ENCODE measurements at regions not wholly inside any gene's neighbourhood (a gene's known extent, or its start where the extent isn't known, plus 50 kb on each side); places are given as distances from the start of the nearest gene placed in this dataset.

DNA sequence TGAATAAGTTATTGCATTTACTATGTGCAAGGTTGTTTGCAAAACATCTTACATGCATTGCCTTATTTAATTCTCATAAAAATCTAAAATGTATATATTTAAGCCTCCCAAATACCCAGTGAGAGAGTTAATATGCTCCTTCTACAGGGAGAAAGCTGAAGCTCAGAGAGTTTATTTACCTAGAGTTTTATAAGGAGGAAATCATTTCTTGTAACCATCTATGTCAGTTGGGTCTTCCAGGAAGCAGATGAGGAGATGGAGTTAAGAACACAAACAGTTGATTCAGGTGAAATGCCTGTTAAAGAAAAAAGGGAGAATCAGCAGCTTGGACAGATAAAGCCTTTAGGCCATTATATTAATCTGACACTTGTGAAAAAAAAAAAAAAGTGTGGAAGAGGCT, 62.6 kb upstream of the DHX40 start (continued):
- TF ChIP-seq, protein P1, sequence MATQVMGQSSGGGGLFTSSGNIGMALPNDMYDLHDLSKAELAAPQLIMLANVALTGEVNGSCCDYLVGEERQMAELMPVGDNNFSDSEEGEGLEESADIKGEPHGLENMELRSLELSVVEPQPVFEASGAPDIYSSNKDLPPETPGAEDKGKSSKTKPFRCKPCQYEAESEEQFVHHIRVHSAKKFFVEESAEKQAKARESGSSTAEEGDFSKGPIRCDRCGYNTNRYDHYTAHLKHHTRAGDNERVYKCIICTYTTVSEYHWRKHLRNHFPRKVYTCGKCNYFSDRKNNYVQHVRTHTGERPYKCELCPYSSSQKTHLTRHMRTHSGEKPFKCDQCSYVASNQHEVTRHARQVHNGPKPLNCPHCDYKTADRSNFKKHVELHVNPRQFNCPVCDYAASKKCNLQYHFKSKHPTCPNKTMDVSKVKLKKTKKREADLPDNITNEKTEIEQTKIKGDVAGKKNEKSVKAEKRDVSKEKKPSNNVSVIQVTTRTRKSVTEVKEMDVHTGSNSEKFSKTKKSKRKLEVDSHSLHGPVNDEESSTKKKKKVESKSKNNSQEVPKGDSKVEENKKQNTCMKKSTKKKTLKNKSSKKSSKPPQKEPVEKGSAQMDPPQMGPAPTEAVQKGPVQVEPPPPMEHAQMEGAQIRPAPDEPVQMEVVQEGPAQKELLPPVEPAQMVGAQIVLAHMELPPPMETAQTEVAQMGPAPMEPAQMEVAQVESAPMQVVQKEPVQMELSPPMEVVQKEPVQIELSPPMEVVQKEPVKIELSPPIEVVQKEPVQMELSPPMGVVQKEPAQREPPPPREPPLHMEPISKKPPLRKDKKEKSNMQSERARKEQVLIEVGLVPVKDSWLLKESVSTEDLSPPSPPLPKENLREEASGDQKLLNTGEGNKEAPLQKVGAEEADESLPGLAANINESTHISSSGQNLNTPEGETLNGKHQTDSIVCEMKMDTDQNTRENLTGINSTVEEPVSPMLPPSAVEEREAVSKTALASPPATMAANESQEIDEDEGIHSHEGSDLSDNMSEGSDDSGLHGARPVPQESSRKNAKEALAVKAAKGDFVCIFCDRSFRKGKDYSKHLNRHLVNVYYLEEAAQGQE (IDR thresholded peaks at IDR 0.05; ENCODE audit: low read depth, low read length): no peak
- TF ChIP-seq, protein P2, sequence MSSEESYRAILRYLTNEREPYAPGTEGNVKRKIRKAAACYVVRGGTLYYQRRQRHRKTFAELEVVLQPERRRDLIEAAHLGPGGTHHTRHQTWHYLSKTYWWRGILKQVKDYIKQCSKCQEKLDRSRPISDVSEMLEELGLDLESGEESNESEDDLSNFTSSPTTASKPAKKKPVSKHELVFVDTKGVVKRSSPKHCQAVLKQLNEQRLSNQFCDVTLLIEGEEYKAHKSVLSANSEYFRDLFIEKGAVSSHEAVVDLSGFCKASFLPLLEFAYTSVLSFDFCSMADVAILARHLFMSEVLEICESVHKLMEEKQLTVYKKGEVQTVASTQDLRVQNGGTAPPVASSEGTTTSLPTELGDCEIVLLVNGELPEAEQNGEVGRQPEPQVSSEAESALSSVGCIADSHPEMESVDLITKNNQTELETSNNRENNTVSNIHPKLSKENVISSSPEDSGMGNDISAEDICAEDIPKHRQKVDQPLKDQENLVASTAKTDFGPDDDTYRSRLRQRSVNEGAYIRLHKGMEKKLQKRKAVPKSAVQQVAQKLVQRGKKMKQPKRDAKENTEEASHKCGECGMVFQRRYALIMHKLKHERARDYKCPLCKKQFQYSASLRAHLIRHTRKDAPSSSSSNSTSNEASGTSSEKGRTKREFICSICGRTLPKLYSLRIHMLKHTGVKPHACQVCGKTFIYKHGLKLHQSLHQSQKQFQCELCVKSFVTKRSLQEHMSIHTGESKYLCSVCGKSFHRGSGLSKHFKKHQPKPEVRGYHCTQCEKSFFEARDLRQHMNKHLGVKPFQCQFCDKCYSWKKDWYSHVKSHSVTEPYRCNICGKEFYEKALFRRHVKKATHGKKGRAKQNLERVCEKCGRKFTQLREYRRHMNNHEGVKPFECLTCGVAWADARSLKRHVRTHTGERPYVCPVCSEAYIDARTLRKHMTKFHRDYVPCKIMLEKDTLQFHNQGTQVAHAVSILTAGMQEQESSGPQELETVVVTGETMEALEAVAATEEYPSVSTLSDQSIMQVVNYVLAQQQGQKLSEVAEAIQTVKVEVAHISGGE (CRISPR knock-in tag; IDR thresholded peaks at IDR 0.05): no peak

DNA sequence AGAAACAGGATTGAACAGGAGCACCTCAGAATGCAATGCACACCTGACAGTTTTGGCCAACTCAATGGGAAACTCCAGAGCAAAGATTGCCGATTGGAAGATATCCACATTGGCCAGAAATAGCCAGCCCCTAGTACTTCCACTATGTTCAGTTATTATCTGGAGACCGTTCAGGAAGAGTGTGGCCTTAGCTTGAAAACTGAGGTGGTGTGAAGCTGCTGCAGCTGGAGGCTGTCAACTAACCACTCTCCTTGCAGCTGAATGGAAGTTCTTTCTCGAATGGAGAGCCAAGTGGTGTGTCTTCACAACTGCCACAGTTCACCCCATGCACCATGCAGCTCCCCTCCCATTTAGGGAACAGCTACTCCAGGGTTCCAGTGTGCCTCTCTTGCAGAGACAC, 61.9 kb upstream of the DHX40 start:
- in situ Hi-C loops (cut with MboI): no loop called here
- Histone ChIP-seq H3K9me3 (replicated peaks; ENCODE audit: control insufficient read depth, insufficient read depth, low read length) (no peaks in the 10 kb centered on the region), H3K27me3 (replicated peaks in 1 of 2; ENCODE audit: control insufficient read depth in 2 of 2, insufficient read depth in 2 of 2, low read length in 1 of 2) (no peaks in the 10 kb centered on the region), H3K4me3 (no peak overlapping the region), H3K27ac (ENCODE audit: control insufficient read depth, insufficient read depth) (no peak overlapping the region), H2AFZ (ENCODE audit: control insufficient read depth, low read depth, low read length) (no peak overlapping the region), H3K36me3 (ENCODE audit: control insufficient read depth in 2 of 2, insufficient read depth in 2 of 2, low read length in 1 of 2) (no peaks in the 10 kb centered on the region), H3K4me1 (ENCODE audit: control insufficient read depth, insufficient read depth, low read length) (no peaks in the 10 kb centered on the region), H3K4me2 (ENCODE audit: control insufficient read depth, insufficient read depth) (no peak overlapping the region), H4K20me1 (ENCODE audit: control insufficient read depth, insufficient read depth) (no peaks in the 10 kb centered on the region), H3K9ac (ENCODE audit: control insufficient read depth, insufficient read depth, low read length) (no peak overlapping the region), H3K79me2 (ENCODE audit: control insufficient read depth, insufficient read depth, low read length) (no peaks in the 10 kb centered on the region)
- WGBS (ENCODE audit: insufficient coverage, insufficient replicate concordance, low lambda C conversion rate, missing lambda C conversion rate): 16% methylated on average over 3 of the region's 3 CpGs
- DNase-seq (ENCODE audit: low read depth, low spot score) (no peak), FAIRE-seq (no peak), ATAC-seq (no peak)
- ChIA-PET POLR2A (no interaction called here), RAD21 (ENCODE audit: unreplicated experiment) (no interaction called here), CTCF (no interaction called here), SMC1A (ENCODE audit: uncharacterized antibody, unreplicated experiment) (no interaction called here)
- intact Hi-C loops (cut with micrococcal nuclease; ENCODE audit: unreplicated experiment): no loop called here
- BruUV-seq (replicated peaks): no TSS peak
- TF ChIP-seq MTA2 (IDR thresholded peaks at IDR 0.05; ENCODE audit: low read depth) (no peak), CBX5 (IDR thresholded peaks at IDR 0.05; ENCODE audit: low read depth) (no peak), SREBF1 (IDR thresholded peaks at IDR 0.05; ENCODE audit: low read length) (no peak), ASH2L (IDR thresholded peaks at IDR 0.05; ENCODE audit: borderline replicate concordance, low read depth) (no peak), ZNF622 (IDR thresholded peaks at IDR 0.05) (no peak), JUND (IDR thresholded peaks at IDR 0.05; ENCODE audit: low read depth, low read length) (no peak), NFXL1 (IDR thresholded peaks at IDR 0.05; ENCODE audit: borderline replicate concordance) (no peak)
- TF ChIP-seq, protein P3, sequence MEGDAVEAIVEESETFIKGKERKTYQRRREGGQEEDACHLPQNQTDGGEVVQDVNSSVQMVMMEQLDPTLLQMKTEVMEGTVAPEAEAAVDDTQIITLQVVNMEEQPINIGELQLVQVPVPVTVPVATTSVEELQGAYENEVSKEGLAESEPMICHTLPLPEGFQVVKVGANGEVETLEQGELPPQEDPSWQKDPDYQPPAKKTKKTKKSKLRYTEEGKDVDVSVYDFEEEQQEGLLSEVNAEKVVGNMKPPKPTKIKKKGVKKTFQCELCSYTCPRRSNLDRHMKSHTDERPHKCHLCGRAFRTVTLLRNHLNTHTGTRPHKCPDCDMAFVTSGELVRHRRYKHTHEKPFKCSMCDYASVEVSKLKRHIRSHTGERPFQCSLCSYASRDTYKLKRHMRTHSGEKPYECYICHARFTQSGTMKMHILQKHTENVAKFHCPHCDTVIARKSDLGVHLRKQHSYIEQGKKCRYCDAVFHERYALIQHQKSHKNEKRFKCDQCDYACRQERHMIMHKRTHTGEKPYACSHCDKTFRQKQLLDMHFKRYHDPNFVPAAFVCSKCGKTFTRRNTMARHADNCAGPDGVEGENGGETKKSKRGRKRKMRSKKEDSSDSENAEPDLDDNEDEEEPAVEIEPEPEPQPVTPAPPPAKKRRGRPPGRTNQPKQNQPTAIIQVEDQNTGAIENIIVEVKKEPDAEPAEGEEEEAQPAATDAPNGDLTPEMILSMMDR (IDR thresholded peaks at IDR 0.05 in 2 of 3, conservative IDR thresholded peaks at IDR 0.05 in 1 of 3; ENCODE audit: control insufficient read depth in 2 of 3, extremely low read depth in 1 of 3, insufficient read depth in 1 of 3, low read depth in 3 of 3, low read length in 3 of 3): no peak
- TF ChIP-seq, protein P4, sequence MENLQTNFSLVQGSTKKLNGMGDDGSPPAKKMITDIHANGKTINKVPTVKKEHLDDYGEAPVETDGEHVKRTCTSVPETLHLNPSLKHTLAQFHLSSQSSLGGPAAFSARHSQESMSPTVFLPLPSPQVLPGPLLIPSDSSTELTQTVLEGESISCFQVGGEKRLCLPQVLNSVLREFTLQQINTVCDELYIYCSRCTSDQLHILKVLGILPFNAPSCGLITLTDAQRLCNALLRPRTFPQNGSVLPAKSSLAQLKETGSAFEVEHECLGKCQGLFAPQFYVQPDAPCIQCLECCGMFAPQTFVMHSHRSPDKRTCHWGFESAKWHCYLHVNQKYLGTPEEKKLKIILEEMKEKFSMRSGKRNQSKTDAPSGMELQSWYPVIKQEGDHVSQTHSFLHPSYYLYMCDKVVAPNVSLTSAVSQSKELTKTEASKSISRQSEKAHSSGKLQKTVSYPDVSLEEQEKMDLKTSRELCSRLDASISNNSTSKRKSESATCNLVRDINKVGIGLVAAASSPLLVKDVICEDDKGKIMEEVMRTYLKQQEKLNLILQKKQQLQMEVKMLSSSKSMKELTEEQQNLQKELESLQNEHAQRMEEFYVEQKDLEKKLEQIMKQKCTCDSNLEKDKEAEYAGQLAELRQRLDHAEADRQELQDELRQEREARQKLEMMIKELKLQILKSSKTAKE (IDR thresholded peaks at IDR 0.05; ENCODE audit: low read depth, poor library complexity, severe bottlenecking): no peak
